NCI-H1930 (cell line): ENCODE measurements at regions not wholly inside any gene's neighbourhood (a gene's known extent, or its start where the extent isn't known, plus 50 kb on each side); places are given as distances from the start of the nearest gene placed in this dataset.

Experiments
- DNase-seq, 2 experiments: peaks; one replicate each; lab custom pipeline; 2025; lab: John Stamatoyannopoulos, UW

DNA sequence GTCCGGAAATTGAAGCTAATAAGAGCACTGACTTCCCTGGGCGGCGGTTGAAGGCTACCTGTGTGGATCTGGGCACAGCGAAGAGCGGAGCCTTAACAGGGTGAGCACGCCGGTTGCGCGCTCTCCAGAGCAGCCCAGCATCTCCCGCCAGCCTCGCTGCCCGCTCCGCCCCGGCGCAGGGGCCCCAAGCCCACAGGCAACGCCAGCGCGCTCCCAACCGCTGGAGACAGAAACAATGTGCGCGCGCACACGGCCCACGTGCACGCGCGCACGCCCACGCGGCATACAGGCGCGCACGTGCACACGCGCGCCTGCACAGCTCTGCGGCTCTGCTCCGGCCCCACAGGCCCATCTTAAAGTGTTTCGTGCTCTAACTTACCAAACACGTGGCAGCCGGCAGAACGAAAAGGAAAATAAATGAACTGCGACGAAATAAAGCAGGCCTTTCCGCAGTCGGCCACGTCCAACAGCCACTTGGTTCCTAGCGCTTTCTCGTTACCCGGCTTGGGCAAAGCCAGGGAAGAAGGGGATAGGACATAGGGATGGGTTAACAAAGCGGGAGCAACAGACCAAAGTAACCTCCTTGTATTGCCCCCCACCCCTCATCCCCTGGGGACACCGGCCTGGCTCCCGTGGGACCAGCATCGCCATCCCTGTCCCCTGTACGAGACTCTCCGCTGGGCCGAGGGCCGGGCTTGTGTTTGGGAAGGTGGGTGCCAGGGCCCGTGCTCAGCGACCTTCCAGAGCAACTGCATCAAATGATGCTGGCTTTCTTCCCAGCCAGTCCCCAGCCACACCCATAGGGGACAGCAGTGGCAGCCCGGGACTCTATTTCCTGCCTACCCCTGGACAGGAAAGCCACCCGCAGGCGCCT lies 203.7 kb downstream of the ABHD5 start:
- DNase-seq = peak; percentile 62 to 85

DNA sequence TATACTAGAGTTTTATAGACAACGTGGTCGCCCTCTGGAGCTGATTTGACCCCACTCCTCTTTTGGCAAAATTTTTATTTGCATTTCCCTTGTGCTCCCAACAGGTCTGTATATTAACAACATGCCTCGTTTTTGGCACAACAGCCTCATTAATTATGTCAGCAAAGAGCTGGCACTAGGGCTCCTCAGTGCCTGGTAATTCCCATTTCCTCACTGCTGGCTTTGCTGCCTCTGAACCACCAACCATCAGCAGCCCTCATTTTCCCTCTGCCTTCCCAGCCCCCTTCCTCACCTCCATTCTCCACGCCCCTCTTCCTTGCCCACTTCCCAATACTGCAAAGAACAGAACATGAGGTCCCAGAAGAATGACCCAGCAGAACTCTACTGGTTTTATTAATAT lies 204.8 kb downstream of the ABHD5 start:
- DNase-seq = no peak

- no peak for DNase-seq
These were observed 211.7 kb downstream of the ABHD5 start for GRCh38 chr3:43902415-43902814.

- no peak for DNase-seq
These were observed 214.4 kb downstream of the ABHD5 start for GRCh38 chr3:43905157-43905556.

DNA sequence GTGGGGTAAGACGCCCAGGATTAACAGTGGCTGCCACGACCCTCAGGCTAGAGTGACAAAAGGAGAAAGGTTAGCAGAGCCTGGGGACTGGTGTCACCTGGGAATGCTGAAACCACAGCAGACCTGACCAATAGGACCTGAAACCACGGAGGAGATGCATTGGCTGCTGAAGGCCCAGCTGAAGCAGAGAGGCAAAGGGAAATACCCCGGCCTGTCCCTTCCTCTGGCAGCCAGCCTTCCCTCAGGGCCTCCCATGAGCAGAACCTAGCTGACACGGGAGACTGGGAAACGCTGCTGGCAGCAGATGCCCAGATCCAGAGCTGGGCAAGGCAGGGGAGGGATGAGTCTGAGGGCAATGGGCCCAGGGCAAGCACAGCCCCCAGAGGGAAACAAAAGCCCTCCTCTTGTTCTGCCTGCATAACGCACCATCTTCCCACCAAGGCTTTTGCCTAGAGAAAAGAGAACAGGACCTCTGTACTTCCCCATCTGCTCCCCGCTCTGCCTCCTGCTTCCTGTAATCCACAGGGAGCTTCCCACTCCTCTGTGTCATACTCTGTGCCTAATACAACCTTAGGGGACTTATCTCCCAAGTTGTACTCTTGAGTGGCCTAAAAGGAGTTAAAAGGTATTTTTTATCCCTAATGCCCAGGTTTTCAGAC lies 216.2 kb downstream of the ABHD5 start:
- no peak for DNase-seq

- DNase-seq = no peak
These were observed 216.7 kb downstream of the ABHD5 start for GRCh38 chr3:43907508-43907858.

DNA sequence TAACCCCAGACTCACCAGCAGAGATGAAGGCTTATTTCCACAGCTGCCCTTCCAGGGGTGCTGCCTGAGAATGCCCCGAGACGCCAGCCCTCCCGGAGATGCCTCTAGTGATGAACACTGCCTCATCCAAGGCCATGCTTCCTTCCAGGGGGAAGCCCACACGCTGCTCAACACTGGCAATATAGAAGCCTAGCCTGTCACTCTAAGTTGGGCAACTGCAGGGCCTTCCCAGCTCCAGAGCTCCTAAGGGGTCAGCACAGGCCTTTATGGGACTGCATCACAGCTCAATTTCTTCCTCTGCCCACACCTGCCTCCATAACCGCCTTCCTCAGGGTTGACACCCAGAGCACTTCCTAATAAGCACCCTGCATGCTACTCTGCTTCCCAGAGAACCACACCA lies 217.7 kb downstream of the ABHD5 start:
- DNase-seq = no peak

DNA sequence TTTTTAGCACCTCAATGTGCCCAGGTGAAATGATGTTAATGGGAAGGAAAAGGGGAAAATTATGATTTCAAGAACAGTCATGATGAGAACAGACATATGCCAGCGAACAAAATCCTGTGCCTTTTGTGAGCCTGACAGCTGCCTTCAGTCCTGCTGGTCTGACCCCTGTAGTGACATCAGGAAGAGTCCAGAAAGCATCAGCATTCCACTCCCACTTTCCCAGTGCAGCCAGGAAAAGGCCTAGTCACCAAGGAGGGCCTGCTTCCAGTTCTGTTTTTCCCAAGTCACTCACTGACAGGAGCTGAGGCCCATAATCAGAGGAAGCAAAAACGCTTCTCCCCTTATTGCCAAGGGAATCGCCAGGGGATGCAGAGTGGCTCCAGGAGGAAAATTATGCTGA lies 218.4 kb downstream of the ABHD5 start:
- DNase-seq = no peak

- DNase-seq = no peak
These were observed 220.0 kb downstream of the ABHD5 start for GRCh38 chr3:43910750-43911149.

- DNase-seq = no peak
These were observed 222.6 kb downstream of the ABHD5 start for GRCh38 chr3:43913036-43913948.

DNA sequence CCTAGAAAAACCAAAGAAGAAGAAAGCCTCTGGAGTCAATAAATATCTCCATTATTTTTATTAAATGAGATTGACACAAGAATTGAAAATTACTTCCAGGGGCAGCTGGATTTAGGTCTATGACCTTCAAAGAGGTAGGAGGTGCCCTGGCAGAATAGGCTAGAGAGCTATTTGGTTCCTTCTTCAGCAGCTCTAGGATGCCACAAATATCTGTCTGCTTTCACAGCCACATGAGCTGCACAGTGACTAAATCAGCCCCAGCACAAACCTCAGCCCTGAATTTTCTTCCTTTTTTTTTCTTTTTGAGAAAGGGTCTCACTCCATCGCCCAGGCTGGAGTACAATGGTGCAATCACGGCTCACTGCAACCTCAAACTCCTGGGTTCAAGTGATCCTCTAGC lies 223.5 kb downstream of the ABHD5 start:
- no peak for DNase-seq

GRCh38 chr3:43915546-43915945 lies 224.8 kb downstream of the ABHD5 start:
- no peak for DNase-seq

GRCh38 chr3:43917361-43917760 lies 226.6 kb downstream of the ABHD5 start:
- DNase-seq = no peak

- DNase-seq = no peak
These were observed 228.3 kb downstream of the ABHD5 start for GRCh38 chr3:43919029-43919428.

- no peak for DNase-seq
These were observed 230.4 kb downstream of the ABHD5 start for GRCh38 chr3:43921056-43921648.

- no peak for DNase-seq
These were observed 231.6 kb downstream of the ABHD5 start for GRCh38 chr3:43922374-43922773.

GRCh38 chr3:43923104-43923882 lies 232.6 kb downstream of the ABHD5 start:
- DNase-seq = no peak

GRCh38 chr3:43926055-43926454 lies 235.3 kb downstream of the ABHD5 start:
- no peak for DNase-seq

DNA sequence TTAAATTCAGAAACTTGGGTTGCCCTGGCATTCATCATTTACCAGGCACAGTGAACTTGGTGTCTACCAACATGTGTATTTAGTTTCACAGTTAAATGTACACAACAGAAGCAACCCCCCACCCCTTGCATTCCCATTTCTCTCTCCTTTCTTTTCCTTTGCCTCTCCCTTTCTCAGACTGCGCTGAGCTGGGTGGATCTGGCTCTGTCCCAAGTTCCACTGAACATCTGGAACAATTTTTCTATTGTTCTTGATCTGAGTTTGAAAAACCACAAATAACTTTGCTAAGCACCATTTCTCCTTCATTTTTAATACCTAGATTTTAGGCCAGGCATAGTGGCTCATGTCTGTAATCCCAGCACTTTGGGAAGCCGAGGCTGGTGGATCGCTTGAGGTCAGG lies 242.2 kb downstream of the ABHD5 start:
- no peak for DNase-seq

DNA sequence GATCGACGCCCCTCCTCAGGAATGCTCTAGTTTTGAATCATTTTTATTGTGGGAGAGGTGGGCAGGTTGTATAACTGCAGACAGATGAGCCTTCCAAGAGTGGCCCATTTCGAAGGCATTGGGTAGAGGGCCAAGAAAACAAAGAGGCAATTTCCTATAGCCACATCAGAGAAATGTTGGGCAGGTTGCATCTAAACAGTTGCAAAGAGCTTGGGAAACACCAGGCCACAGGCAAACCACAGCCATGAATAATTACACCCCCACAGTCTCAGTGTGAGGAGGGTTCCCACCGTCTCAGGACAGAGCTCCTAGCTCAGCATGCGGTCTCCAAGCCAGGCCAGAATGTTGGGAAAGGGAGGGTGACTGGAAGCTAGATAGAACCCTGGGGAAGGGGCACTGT lies 257.3 kb downstream of the ABHD5 start:
- no peak for DNase-seq

DNA sequence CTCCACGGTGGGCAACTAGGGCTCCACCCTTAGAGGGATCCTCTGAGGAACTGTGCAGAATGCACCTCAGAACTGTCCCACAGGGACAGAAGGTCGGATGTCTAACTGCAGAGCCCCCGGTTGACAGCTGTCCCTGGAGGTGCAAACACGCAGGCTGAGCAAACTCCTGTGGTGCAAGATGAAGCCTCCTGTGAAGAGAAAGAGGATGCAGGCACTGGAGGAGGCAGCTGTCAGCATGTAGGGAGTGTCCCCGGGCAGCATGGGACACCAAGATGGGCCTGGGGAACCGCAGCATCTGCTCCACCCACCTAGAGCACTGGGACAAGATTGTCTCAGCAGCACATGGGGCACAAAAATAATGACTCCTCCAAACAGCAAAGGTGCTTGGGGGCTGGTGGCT lies 258.9 kb downstream of the ABHD5 start:
- DNase-seq = no peak
